ENCODE measurements at regions not wholly inside any gene's neighbourhood (a gene's known extent, or its start where the extent isn't known, plus 50 kb on each side); places are given as distances from the start of the nearest gene placed in this dataset.

- no peak for TF ChIP-seq EZH2 (IDR thresholded peaks at IDR 0.05; ENCODE audit: borderline replicate concordance, low read depth, low read length, severe bottlenecking)
- no peak for TF ChIP-seq FOS (IDR thresholded peaks at IDR 0.05; ENCODE audit: borderline replicate concordance, insufficient read depth, low read length)
- no peak for TF ChIP-seq POLR2A (IDR thresholded peaks at IDR 0.05; ENCODE audit: low read depth, low read length)
- no peak for TF ChIP-seq JUN (IDR thresholded peaks at IDR 0.05; ENCODE audit: borderline replicate concordance, insufficient read depth, insufficient read length, low read depth)
- TF ChIP-seq MAX (IDR thresholded peaks at IDR 0.05; ENCODE audit: insufficient read depth, insufficient read length) = no peak
- no peak for TF ChIP-seq GATA2 (IDR thresholded peaks at IDR 0.05; ENCODE audit: insufficient read depth, insufficient read length, low read depth, low read length)
- TF ChIP-seq CTCF (IDR thresholded peaks at IDR 0.05; ENCODE audit: extremely low read depth in 1 of 2, insufficient read depth in 1 of 2, low read depth in 1 of 2, low read length in 2 of 2) = no peak
- no peak for TF ChIP-seq MYC (IDR thresholded peaks at IDR 0.05; ENCODE audit: low read depth, low read length)
- no peak for TF ChIP-seq POLR2AphosphoS5 (IDR thresholded peaks at IDR 0.05; ENCODE audit: insufficient read depth, low read depth, low read length)
- CTCF ChIA-PET = no interaction called here
- FAIRE-seq = no peak
These were observed 1254.8 kb downstream of the AMY1C start for GRCh38 chr1:105004515-105004914.

More at GRCh38 chr1:105004515-105004914, 1254.8 kb downstream of the AMY1C start:
- Histone ChIP-seq H3K36me3 (ENCODE audit: control insufficient read depth in 2 of 2, extremely low read depth in 1 of 2, insufficient read depth in 2 of 2, low read length in 2 of 2) (no peaks in the 10 kb centered on the region), H3K4me1 (ENCODE audit: control insufficient read depth, extremely low read depth, insufficient read depth, low read length) (no peaks in the 10 kb centered on the region), H3K4me2 (ENCODE audit: insufficient read depth, low read length) (no peak overlapping the region), H3K9ac (replicated peaks; ENCODE audit: extremely low read depth, insufficient read depth, low read length) (no peak overlapping the region), H3K27me3 (ENCODE audit: control insufficient read depth in 2 of 2, insufficient read depth in 2 of 2, low read length in 2 of 2) (no peaks in the 10 kb centered on the region), H3K79me2 (ENCODE audit: control insufficient read depth, insufficient read depth, low read length) (no peaks in the 10 kb centered on the region), H3K9me3 (replicated peaks; ENCODE audit: control insufficient read depth, insufficient read depth, low read length) (peaks cover 6% of the 10 kb centered on the region), H3K27ac (ENCODE audit: insufficient read depth, low read depth, low read length) (no peak overlapping the region), H3K4me3 (replicated peaks in 1 of 3; ENCODE audit: insufficient read depth in 1 of 3, low read depth in 1 of 3, low read length in 3 of 3) (no peak overlapping the region), H4K20me1 (replicated peaks; ENCODE audit: control insufficient read depth, extremely low read depth, insufficient read depth, low read length) (no peaks in the 10 kb centered on the region), H3K9me1 (replicated peaks; ENCODE audit: control insufficient read depth, extremely low read depth, insufficient read depth, low read length) (no peaks in the 10 kb centered on the region), H2AFZ (ENCODE audit: low read depth, low read length) (no peak overlapping the region)
- dilution Hi-C loops (cut with MboI; ENCODE audit: extremely low pct_ligation_motif_present, low sequenced_read_pairs) (no loop called here), intact Hi-C loops (cut with micrococcal nuclease) (no loop called here)
- DNase-seq (ENCODE audit: low read depth, low spot score) = no peak
- POLR2A ChIA-PET = no interaction called here
- no TSS peak for BruUV-seq (replicated peaks)

Data from endothelial cell of umbilical vein (primary cell).